HEK293 (cell line): ENCODE measurements at regions not wholly inside any gene's neighbourhood (a gene's known extent, or its start where the extent isn't known, plus 50 kb on each side); places are given as distances from the start of the nearest gene placed in this dataset.

Source experiments
- CTCF ChIA-PET: fragments of 350-600 bp; formaldehyde crosslinking; extraction: SDS; loops from one replicate; lab custom pipeline; 2021; ENCODE audit warnings: antibody characterized with exemption; lab: Yijun Ruan, JAX
- POLR2A ChIA-PET: fragments of 300-600 bp; formaldehyde crosslinking; extraction: SDS; loops from one replicate; lab custom pipeline; 2020; ENCODE audit warnings: antibody characterized with exemption, inconsistent platforms; lab: Yijun Ruan, JAX
- H3K27ac ChIP-seq: fragments of 200-500 bp; sonication (Bioruptor generic); 2 replicates; pipeline ENCODE4 v1.5.1; 2014; ENCODE audit warnings: low read depth, low read length, control low read depth, inconsistent platforms; ENCODE audit errors: extremely low read depth
- H3K36me3 ChIP-seq, 2 experiments: fragments of 200-500 bp in 1 of 2; sonication (Bioruptor generic) in 1 of 2; 1 replicate in 1 of 2; 2 replicates in 1 of 2; pipeline ENCODE4 v1.5.1; 2014 to 2017; ENCODE audit warnings: inconsistent platforms in 2 of 2, low read length in 2 of 2; ENCODE audit not compliant: control insufficient read depth in 2 of 2, insufficient read depth in 1 of 2
- H3K4me1 ChIP-seq: fragments of 200-500 bp; sonication (Bioruptor generic); 2 replicates; pipeline ENCODE4 v1.5.1; 2014; ENCODE audit warnings: mild to moderate bottlenecking, low read length, inconsistent platforms; ENCODE audit not compliant: control insufficient read depth, insufficient read depth
- H3K4me3 ChIP-seq: 2 replicates; pipeline ENCODE4 v1.5.1; 2011; ENCODE audit warnings: low read depth, mild to moderate bottlenecking, control low read depth, low read length, moderate library complexity
- H3K9me3 ChIP-seq: fragments of 200-500 bp; sonication (Bioruptor generic); 2 replicates; pipeline ENCODE4 v1.5.1; 2014; ENCODE audit warnings: low read depth, low read length, inconsistent platforms; ENCODE audit not compliant: control insufficient read depth, insufficient read depth
- FEZF1 ChIP-seq: fragments of 450-650 bp; formaldehyde crosslinking; IDR thresholded peaks from 2 replicates; pipeline ENCODE4 v1.5.1; 2016; ENCODE audit warnings: missing biosample characterization, missing genetic modification characterization
- PRDM10 ChIP-seq: fragments of 450-650 bp; formaldehyde crosslinking; IDR thresholded peaks from 2 replicates; pipeline ENCODE4 v1.5.1; 2016; ENCODE audit warnings: missing biosample characterization, missing genetic modification characterization
- TSHZ1 ChIP-seq: fragments of 450-650 bp; formaldehyde crosslinking; IDR thresholded peaks from 2 replicates; pipeline ENCODE4 v1.5.1; 2016; ENCODE audit warnings: missing biosample characterization, missing genetic modification characterization, borderline replicate concordance
- ZBTB6 ChIP-seq: fragments of 450-650 bp; formaldehyde crosslinking; IDR thresholded peaks from 2 replicates; pipeline ENCODE4 v1.5.1; 2017; ENCODE audit warnings: missing biosample characterization, missing genetic modification characterization
- ZFP3 ChIP-seq: fragments of 450-650 bp; formaldehyde crosslinking; IDR thresholded peaks from 2 replicates; pipeline ENCODE4 v1.5.1; 2016; ENCODE audit warnings: low read depth, missing biosample characterization, missing genetic modification characterization
- ZNF114 ChIP-seq: fragments of 450-650 bp; formaldehyde crosslinking; IDR thresholded peaks from 2 replicates; pipeline ENCODE4 v1.5.0; 2017; ENCODE audit warnings: missing biosample characterization, missing genetic modification characterization
- ZNF133 ChIP-seq: fragments of 450-650 bp; formaldehyde crosslinking; IDR thresholded peaks from 2 replicates; pipeline ENCODE4 v1.5.1; 2016; ENCODE audit warnings: missing biosample characterization, missing genetic modification characterization
- ZNF214 ChIP-seq: fragments of 450-650 bp; formaldehyde crosslinking; IDR thresholded peaks from 2 replicates; pipeline ENCODE4 v1.5.1; 2017; ENCODE audit warnings: missing biosample characterization, mild to moderate bottlenecking, missing genetic modification characterization, borderline replicate concordance
- ZNF362 ChIP-seq: fragments of 450-650 bp; formaldehyde crosslinking; IDR thresholded peaks from 2 replicates; pipeline ENCODE4 v1.5.1; 2016; ENCODE audit warnings: missing biosample characterization, missing genetic modification characterization
- ZNF404 ChIP-seq: fragments of 450-650 bp; formaldehyde crosslinking; IDR thresholded peaks from 2 replicates; pipeline ENCODE4 v1.5.1; 2017; ENCODE audit warnings: missing biosample characterization, missing genetic modification characterization
- ZNF426 ChIP-seq: fragments of 450-650 bp; formaldehyde crosslinking; IDR thresholded peaks from 2 replicates; pipeline ENCODE4 v1.5.1; 2017; ENCODE audit warnings: missing biosample characterization, missing genetic modification characterization, mild to moderate bottlenecking, inconsistent platforms, moderate library complexity
- ZNF501 ChIP-seq: fragments of 450-650 bp; formaldehyde crosslinking; IDR thresholded peaks from 2 replicates; pipeline ENCODE4 v1.5.1; 2016; ENCODE audit warnings: missing biosample characterization, missing genetic modification characterization
- ZNF549 ChIP-seq: fragments of 450-650 bp; IDR thresholded peaks from 2 replicates; pipeline ENCODE4 v1.5.1; 2018; ENCODE audit warnings: missing biosample characterization, missing genetic modification characterization, mild to moderate bottlenecking, inconsistent platforms, moderate library complexity
- ZNF555 ChIP-seq: fragments of 450-650 bp; formaldehyde crosslinking; conservative IDR thresholded peaks from 2 replicates; pipeline ENCODE4 v1.5.1; 2017; ENCODE audit warnings: missing biosample characterization, mild to moderate bottlenecking, missing genetic modification characterization, inconsistent platforms
- ZNF623 ChIP-seq: fragments of 450-650 bp; formaldehyde crosslinking; IDR thresholded peaks from 2 replicates; pipeline ENCODE4 v1.5.1; 2016; ENCODE audit warnings: missing biosample characterization, missing genetic modification characterization
- ZNF639 ChIP-seq: fragments of 450-650 bp; formaldehyde crosslinking; IDR thresholded peaks from 2 replicates; pipeline ENCODE4 v1.5.1; 2016; ENCODE audit warnings: missing biosample characterization, missing genetic modification characterization
- ZNF654 ChIP-seq: fragments of 450-650 bp; formaldehyde crosslinking; IDR thresholded peaks from 2 replicates; pipeline ENCODE4 v1.5.1; 2016; ENCODE audit warnings: low read depth, missing biosample characterization, missing genetic modification characterization
- ZNF777 ChIP-seq: fragments of 450-650 bp; formaldehyde crosslinking; IDR thresholded peaks from 2 replicates; pipeline ENCODE4 v1.5.1; 2017; ENCODE audit warnings: missing biosample characterization, missing genetic modification characterization, borderline replicate concordance
- TF ChIP-seq, protein P1 (sequence below): fragments of 450-650 bp; formaldehyde crosslinking; IDR thresholded peaks from 2 replicates; pipeline ENCODE4 v1.5.1; 2017; ENCODE audit warnings: missing biosample characterization, missing genetic modification characterization
- TF ChIP-seq, protein P2 (sequence below): fragments of 450-650 bp; formaldehyde crosslinking; IDR thresholded peaks from 2 replicates; pipeline ENCODE4 v1.5.1; 2016; ENCODE audit warnings: missing biosample characterization, missing genetic modification characterization, borderline replicate concordance

- no peaks in the 10 kb centered on the region for H3K9me3 ChIP-seq
- TF ChIP-seq ZNF654 (tag by site-specific recombination) (no peak), ZNF114 (no peak), PRDM10 (tag by site-specific recombination) (no peak), ZBTB6 (tag by site-specific recombination) (no peak), ZNF549 (no peak), ZNF777 (tag by site-specific recombination) (no peak), ZNF623 (tag by site-specific recombination) (no peak), FEZF1 (tag by site-specific recombination) (no peak), ZNF426 (no peak), ZNF639 (tag by site-specific recombination) (no peak), TSHZ1 (tag by site-specific recombination) (no peak), ZNF555 (tag by site-specific recombination) (no peak), ZNF501 (no peak), ZNF362 (tag by site-specific recombination) (no peak), ZFP3 (tag by site-specific recombination) (no peak), ZNF133 (tag by site-specific recombination) (no peak), ZNF214 (tag by site-specific recombination) (no peak), ZNF404 (tag by site-specific recombination) (no peak)
- TF ChIP-seq, protein P1, sequence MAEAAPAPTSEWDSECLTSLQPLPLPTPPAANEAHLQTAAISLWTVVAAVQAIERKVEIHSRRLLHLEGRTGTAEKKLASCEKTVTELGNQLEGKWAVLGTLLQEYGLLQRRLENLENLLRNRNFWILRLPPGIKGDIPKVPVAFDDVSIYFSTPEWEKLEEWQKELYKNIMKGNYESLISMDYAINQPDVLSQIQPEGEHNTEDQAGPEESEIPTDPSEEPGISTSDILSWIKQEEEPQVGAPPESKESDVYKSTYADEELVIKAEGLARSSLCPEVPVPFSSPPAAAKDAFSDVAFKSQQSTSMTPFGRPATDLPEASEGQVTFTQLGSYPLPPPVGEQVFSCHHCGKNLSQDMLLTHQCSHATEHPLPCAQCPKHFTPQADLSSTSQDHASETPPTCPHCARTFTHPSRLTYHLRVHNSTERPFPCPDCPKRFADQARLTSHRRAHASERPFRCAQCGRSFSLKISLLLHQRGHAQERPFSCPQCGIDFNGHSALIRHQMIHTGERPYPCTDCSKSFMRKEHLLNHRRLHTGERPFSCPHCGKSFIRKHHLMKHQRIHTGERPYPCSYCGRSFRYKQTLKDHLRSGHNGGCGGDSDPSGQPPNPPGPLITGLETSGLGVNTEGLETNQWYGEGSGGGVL (tag by site-specific recombination): no peak
- TF ChIP-seq, protein P2, sequence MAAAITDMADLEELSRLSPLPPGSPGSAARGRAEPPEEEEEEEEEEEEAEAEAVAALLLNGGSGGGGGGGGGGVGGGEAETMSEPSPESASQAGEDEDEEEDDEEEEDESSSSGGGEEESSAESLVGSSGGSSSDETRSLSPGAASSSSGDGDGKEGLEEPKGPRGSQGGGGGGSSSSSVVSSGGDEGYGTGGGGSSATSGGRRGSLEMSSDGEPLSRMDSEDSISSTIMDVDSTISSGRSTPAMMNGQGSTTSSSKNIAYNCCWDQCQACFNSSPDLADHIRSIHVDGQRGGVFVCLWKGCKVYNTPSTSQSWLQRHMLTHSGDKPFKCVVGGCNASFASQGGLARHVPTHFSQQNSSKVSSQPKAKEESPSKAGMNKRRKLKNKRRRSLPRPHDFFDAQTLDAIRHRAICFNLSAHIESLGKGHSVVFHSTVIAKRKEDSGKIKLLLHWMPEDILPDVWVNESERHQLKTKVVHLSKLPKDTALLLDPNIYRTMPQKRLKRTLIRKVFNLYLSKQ (tag by site-specific recombination): no peak
- ChIA-PET CTCF (no interaction called here), POLR2A (no interaction called here)
- H3K36me3 ChIP-seq: no peaks in the 10 kb centered on the region
- no peaks in the 10 kb centered on the region for H3K4me1 ChIP-seq
- no peak overlapping the region for H3K27ac ChIP-seq
- H3K4me3 ChIP-seq: no peak overlapping the region
Observed at GRCh38 chr6:74814440-74814839, 391.4 kb downstream of the COL12A1 start.
